K562 (cell line): ENCODE measurements at regions not wholly inside any gene's neighbourhood (a gene's known extent, or its start where the extent isn't known, plus 50 kb on each side); places are given as distances from the start of the nearest gene placed in this dataset.

ENCODE experiments used
- ATAC-seq: fragments of 200-7000 bp; cut with Tn5 transposase; 3 replicates; pipeline ENCODE4 v1.9.1; 2020; ENCODE audit warnings: moderate library complexity
- BruUV-seq: library from RNA; stranded (reverse); fragments of 400-500 nt; replicated peaks from 2 replicates; lab custom pipeline; 2021; lab: Mats Ljungman, UMichigan
- CTCF ChIA-PET: fragments of 300-600 bp; formaldehyde crosslinking; extraction: SDS; loops from one replicate; lab custom pipeline; 2021; ENCODE audit warnings: low intra/inter-chr PET ratio; lab: Yijun Ruan, JAX
- POLR2A ChIA-PET: fragments of 300-600, 350-650 bp; sonication (Branson Sonifier 250); formaldehyde crosslinking; extraction: SDS; loops from one replicate; lab custom pipeline; 2021; ENCODE audit warnings: antibody characterized with exemption, inconsistent platforms; lab: Yijun Ruan, JAX
- DNase-seq, 4 experiments: peaks; one replicate each; pipeline versions ENCODE4 v3.0.0 to v3.0.0-alpha.2; 2011 to 2018; ENCODE audit warnings: low spot score in 3 of 4, mixed read lengths in 3 of 4; ENCODE audit errors: extremely low read depth in 1 of 4
- FAIRE-seq: peaks from 2 replicates; lab custom pipeline; 2011; peaks lifted over from hg19 to GRCh38; lab: Jason Lieb, UNC
- H2AFZ ChIP-seq: 2 replicates; pipeline ENCODE4 v1.6.0; 2011; ENCODE audit warnings: low read depth, low read length, control low read depth, inconsistent platforms
- H3K27ac ChIP-seq: fragments of 200-600 bp; 3 replicates; pipeline ENCODE4 v1.8.0; 2011; ENCODE audit warnings: low read depth, mild to moderate bottlenecking, control low read depth, inconsistent platforms, low read length, moderate library complexity, mixed read lengths; ENCODE audit errors: extremely low read depth
- H3K27me3 ChIP-seq, 2 experiments: fragments of 300-600 bp in 1 of 2; 2 replicates in 1 of 2; 3 replicates in 1 of 2; pipeline versions ENCODE4 v1.6.0 to v1.8.0; 2011; ENCODE audit warnings: inconsistent platforms in 2 of 2, low read length in 2 of 2, mild to moderate bottlenecking in 1 of 2, mixed read lengths in 1 of 2, moderate library complexity in 1 of 2; ENCODE audit not compliant: control insufficient read depth in 2 of 2, insufficient read depth in 2 of 2
- H3K36me3 ChIP-seq: fragments of 300-600 bp; 3 replicates; pipeline ENCODE4 v1.8.0; 2011; ENCODE audit warnings: mild to moderate bottlenecking, low read length, inconsistent platforms; ENCODE audit not compliant: control insufficient read depth, insufficient read depth
- H3K4me1 ChIP-seq, 2 experiments: fragments of 200-600 bp in 1 of 2; replicated peaks in 1 of 2; 2 replicates in 1 of 2; 3 replicates in 1 of 2; pipeline versions ENCODE4 v1.5.1 to v1.8.0; 2011; ENCODE audit warnings: inconsistent platforms in 2 of 2, low read length in 2 of 2, mild to moderate bottlenecking in 1 of 2, mixed read lengths in 1 of 2, moderate library complexity in 1 of 2; ENCODE audit not compliant: control insufficient read depth in 2 of 2, insufficient read depth in 2 of 2
- H3K4me2 ChIP-seq: 2 replicates; pipeline ENCODE4 v1.6.1; 2011; ENCODE audit warnings: low read length, control low read depth, inconsistent platforms, mixed read lengths; ENCODE audit not compliant: insufficient read depth
- H3K4me3 ChIP-seq: fragments of 200-600 bp; sonication (generic), shearing (Covaris generic); 2 replicates; pipeline ENCODE4 v1.5.1; 2016; ENCODE audit warnings: control low read depth, inconsistent platforms
- H3K79me2 ChIP-seq: fragments of 200-600 bp; 3 replicates; pipeline ENCODE4 v1.8.0; 2011; ENCODE audit warnings: low read length, inconsistent platforms; ENCODE audit not compliant: control insufficient read depth, insufficient read depth
- H3K9ac ChIP-seq, 2 experiments: 2 replicates each; pipeline versions ENCODE4 v1.6.0 to v1.6.1; 2011; ENCODE audit warnings: low read depth in 2 of 2, low read length in 2 of 2, control low read depth in 1 of 2, inconsistent platforms in 1 of 2, mild to moderate bottlenecking in 1 of 2, mixed read lengths in 1 of 2; ENCODE audit not compliant: insufficient read depth in 1 of 2
- H3K9me1 ChIP-seq: one replicate; pipeline ENCODE4 v1.6.0; 2011; ENCODE audit warnings: inconsistent platforms, mild to moderate bottlenecking, low read length, moderate library complexity; ENCODE audit not compliant: control insufficient read depth, insufficient read depth
- H3K9me3 ChIP-seq: replicated peaks from 2 replicates; pipeline ENCODE4 v1.5.1; 2011; ENCODE audit warnings: low read depth, low read length, inconsistent platforms; ENCODE audit not compliant: control insufficient read depth, insufficient read depth
- H4K20me1 ChIP-seq: replicated peaks from 2 replicates; pipeline ENCODE4 v1.6.1; 2011; ENCODE audit warnings: low read length, inconsistent platforms, mixed read lengths; ENCODE audit not compliant: control insufficient read depth, insufficient read depth
- CREB1 ChIP-seq, 2 experiments: sonication (generic) in 1 of 2; formaldehyde crosslinking in 1 of 2; IDR thresholded peaks; 2 replicates each; pipeline versions ENCODE4 v1.6.1 to v1.8.0; 2012 to 2022; ENCODE audit warnings: inconsistent platforms in 1 of 2, mild to moderate bottlenecking in 1 of 2, missing genetic modification reagents in 1 of 2, moderate library complexity in 1 of 2
- FIP1L1 ChIP-seq: fragments of 200-400 bp; formaldehyde crosslinking; IDR thresholded peaks from 2 replicates; pipeline ENCODE4 v1.6.1; 2018; ENCODE audit warnings: mild to moderate bottlenecking, low read depth, low read length; ENCODE audit not compliant: poor library complexity, severe bottlenecking
- SNIP1 ChIP-seq: fragments of 450-650 bp; IDR thresholded peaks from 2 replicates; pipeline ENCODE4 v1.7.1; 2017; ENCODE audit warnings: low read depth, mild to moderate bottlenecking
- THRAP3 ChIP-seq: fragments of 450-650 bp; IDR thresholded peaks from 2 replicates; pipeline ENCODE4 v1.6.1; 2016; ENCODE audit warnings: mild to moderate bottlenecking, inconsistent platforms, borderline replicate concordance
- ZNF23 ChIP-seq: fragments of 250-450 bp; sonication (Bioruptor Pico); IDR thresholded peaks from 2 replicates; pipeline ENCODE4 v1.4.0; 2020; ENCODE audit warnings: mild to moderate bottlenecking
- ZNF436 ChIP-seq: fragments of 250-450, 450-650 bp; sonication (Bioruptor Pico); formaldehyde crosslinking; IDR thresholded peaks from 2 replicates; pipeline ENCODE4 v1.7.0; 2020; ENCODE audit warnings: mild to moderate bottlenecking
- in situ Hi-C: fragments of 300-500 bp; cut with MboI; formaldehyde crosslinking; loops from 4 replicates; pipeline ENCODE4 v1.15.0; 2018; ENCODE audit warnings: inconsistent platforms, mixed read lengths
- intact Hi-C: fragments of 100-400 bp; cut with micrococcal nuclease; formaldehyde crosslinking; loops from 2 replicates; pipeline ENCODE4 v1.14.2; 2022
- TF ChIP-seq, protein P1 (sequence below): sonication (generic); formaldehyde crosslinking; IDR thresholded peaks from 2 replicates; pipeline ENCODE4 v1.5.0; 2020; ENCODE audit warnings: missing genetic modification reagents
- TF ChIP-seq, protein P2 (sequence below): fragments of 250-450 bp; sonication (Bioruptor Pico); IDR thresholded peaks from 2 replicates; pipeline ENCODE4 v1.8.0; 2022; ENCODE audit warnings: moderate library complexity, mild to moderate bottlenecking, inconsistent platforms
- TF ChIP-seq, protein P3 (sequence below): sonication (generic); formaldehyde crosslinking; IDR thresholded peaks from 2 replicates; pipeline ENCODE4 v1.8.1; 2023; ENCODE audit warnings: mild to moderate bottlenecking, missing genetic modification reagents
- TF ChIP-seq, protein P4 (sequence below), 2 experiments: fragments of 150-350 bp in 1 of 2; IDR thresholded peaks; 2 replicates each; pipeline ENCODE4 v1.6.1; 2012 to 2016; ENCODE audit warnings: low read depth in 2 of 2, low read length in 2 of 2, mild to moderate bottlenecking in 1 of 2, moderate library complexity in 1 of 2

- Histone ChIP-seq H3K27ac (no peak overlapping the region), H3K4me2 (no peak overlapping the region)
- CTCF ChIA-PET: no interaction called here
- TF ChIP-seq, protein P1, sequence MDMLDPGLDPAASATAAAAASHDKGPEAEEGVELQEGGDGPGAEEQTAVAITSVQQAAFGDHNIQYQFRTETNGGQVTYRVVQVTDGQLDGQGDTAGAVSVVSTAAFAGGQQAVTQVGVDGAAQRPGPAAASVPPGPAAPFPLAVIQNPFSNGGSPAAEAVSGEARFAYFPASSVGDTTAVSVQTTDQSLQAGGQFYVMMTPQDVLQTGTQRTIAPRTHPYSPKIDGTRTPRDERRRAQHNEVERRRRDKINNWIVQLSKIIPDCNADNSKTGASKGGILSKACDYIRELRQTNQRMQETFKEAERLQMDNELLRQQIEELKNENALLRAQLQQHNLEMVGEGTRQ (CRISPR knock-in tag): no peak
- TF ChIP-seq ZNF23 (no peak), ZNF436 (CRISPR knock-in tag) (no peak), THRAP3 (no peak), SNIP1 (no peak), CREB1 (IDR thresholded peaks at IDR 0.05) (no peak), CREB1 (CRISPR knock-in tag; IDR thresholded peaks at IDR 0.05) (no peak), FIP1L1 (no peak)
- TF ChIP-seq, protein P2, sequence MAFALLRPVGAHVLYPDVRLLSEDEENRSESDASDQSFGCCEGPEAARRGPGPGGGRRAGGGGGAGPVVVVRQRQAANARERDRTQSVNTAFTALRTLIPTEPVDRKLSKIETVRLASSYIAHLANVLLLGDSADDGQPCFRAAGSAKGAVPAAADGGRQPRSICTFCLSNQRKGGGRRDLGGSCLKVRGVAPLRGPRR (CRISPR knock-in tag): no peak
- TF ChIP-seq, protein P3, sequence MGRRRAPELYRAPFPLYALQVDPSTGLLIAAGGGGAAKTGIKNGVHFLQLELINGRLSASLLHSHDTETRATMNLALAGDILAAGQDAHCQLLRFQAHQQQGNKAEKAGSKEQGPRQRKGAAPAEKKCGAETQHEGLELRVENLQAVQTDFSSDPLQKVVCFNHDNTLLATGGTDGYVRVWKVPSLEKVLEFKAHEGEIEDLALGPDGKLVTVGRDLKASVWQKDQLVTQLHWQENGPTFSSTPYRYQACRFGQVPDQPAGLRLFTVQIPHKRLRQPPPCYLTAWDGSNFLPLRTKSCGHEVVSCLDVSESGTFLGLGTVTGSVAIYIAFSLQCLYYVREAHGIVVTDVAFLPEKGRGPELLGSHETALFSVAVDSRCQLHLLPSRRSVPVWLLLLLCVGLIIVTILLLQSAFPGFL (CRISPR knock-in tag): no peak
- TF ChIP-seq, protein P4, sequence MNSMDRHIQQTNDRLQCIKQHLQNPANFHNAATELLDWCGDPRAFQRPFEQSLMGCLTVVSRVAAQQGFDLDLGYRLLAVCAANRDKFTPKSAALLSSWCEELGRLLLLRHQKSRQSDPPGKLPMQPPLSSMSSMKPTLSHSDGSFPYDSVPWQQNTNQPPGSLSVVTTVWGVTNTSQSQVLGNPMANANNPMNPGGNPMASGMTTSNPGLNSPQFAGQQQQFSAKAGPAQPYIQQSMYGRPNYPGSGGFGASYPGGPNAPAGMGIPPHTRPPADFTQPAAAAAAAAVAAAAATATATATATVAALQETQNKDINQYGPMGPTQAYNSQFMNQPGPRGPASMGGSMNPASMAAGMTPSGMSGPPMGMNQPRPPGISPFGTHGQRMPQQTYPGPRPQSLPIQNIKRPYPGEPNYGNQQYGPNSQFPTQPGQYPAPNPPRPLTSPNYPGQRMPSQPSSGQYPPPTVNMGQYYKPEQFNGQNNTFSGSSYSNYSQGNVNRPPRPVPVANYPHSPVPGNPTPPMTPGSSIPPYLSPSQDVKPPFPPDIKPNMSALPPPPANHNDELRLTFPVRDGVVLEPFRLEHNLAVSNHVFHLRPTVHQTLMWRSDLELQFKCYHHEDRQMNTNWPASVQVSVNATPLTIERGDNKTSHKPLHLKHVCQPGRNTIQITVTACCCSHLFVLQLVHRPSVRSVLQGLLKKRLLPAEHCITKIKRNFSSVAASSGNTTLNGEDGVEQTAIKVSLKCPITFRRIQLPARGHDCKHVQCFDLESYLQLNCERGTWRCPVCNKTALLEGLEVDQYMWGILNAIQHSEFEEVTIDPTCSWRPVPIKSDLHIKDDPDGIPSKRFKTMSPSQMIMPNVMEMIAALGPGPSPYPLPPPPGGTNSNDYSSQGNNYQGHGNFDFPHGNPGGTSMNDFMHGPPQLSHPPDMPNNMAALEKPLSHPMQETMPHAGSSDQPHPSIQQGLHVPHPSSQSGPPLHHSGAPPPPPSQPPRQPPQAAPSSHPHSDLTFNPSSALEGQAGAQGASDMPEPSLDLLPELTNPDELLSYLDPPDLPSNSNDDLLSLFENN (IDR thresholded peaks at IDR 0.05; ENCODE audit: low read depth in 2 of 2, low read length in 2 of 2): no peak
- TF ChIP-seq, all 486 proteins: peak for 0
- Histone ChIP-seq H3K79me2 (no peaks in the 10 kb centered on the region), H3K4me3 (no peak overlapping the region), H2AFZ (no peak overlapping the region), H3K36me3 (no peaks in the 10 kb centered on the region), H3K27me3 (no peaks in the 10 kb centered on the region), H3K9me1 (no peaks in the 10 kb centered on the region), H3K9ac (no peak overlapping the region), H3K4me1 (no peaks in the 10 kb centered on the region), H4K20me1 (no peaks in the 10 kb centered on the region), H3K9me3 (no peaks in the 10 kb centered on the region)
- in situ Hi-C loops: no loop called here
- BruUV-seq: no TSS peak
- intact Hi-C loops: no loop called here
- DNase-seq: no peak
- no peak for ATAC-seq
- no peak for FAIRE-seq
- POLR2A ChIA-PET: no interaction called here
These were observed 1230.3 kb downstream of the DIAPH3 start for GRCh38 chr13:58933475-58933874.
